GM19043 (cell line): ENCODE measurements at regions not wholly inside any gene's neighbourhood (a gene's known extent, or its start where the extent isn't known, plus 50 kb on each side); places are given as distances from the start of the nearest gene placed in this dataset.
"Not testable (repeated sequence)": the region's sequence is repeated elsewhere in the genome, so short reads cannot be mapped to it uniquely, and the experiment has no call there.

Source experiments
- ATAC-seq: cut with Tn5 transposase; IDR thresholded peaks from one replicate; pipeline ENCODE4 v1.9.1; 2021; ENCODE audit warnings: low read depth; ENCODE audit not compliant: unreplicated experiment

- ATAC-seq: peak; percentile 69
Observed at GRCh38 chr7:142478479-142479220, 220.8 kb upstream of the PRSS58 start.

- not testable (repeated sequence) for ATAC-seq
Observed at GRCh38 chr7:142477801-142478200, 219.9 kb upstream of the PRSS58 start.

GRCh38 chr7:142477079-142477651 lies 219.3 kb upstream of the PRSS58 start:
- no peak for ATAC-seq

DNA sequence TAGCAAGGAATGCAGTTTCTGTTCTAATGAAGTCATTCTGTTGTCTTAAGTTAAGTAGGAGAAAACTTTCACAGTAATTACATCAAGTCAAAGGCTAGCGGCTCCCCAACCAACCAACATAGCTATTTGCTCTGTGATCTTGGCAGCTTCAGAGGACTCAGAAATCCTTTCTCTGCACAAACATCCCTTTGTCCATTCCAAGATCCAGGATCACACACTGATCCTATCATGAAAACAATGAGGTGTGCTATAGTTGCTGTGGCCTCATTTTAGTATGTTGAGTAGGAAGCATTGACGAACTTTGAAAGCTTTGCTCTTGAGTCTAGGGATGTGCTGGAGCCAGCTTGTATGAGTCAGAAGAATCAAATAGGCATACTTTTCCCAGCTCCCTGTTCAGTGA lies 218.2 kb upstream of the PRSS58 start:
- ATAC-seq: no peak

DNA sequence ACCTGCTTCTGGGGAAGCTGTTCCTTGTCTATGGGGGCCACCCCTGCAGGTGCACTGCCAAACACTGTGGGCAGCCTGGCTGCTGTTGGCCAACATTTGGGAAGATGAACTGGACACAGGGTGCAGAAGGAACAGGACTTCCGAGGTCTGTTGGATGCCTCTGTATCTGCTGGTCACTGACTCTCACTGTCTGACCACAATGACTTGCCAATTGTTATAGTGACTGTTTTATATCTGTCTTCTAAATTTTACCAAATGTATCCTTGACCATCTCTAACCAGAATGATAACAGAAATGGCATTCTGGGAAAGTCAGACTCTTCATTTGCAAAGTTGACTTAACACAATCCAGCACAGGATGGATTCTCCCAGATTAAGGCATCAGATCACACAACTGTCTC lies 214.0 kb upstream of the PRSS58 start:
- ATAC-seq: no peak

GRCh38 chr7:142470544-142470830 lies 212.6 kb upstream of the PRSS58 start:
- ATAC-seq: no peak

- ATAC-seq: no peak
Observed at GRCh38 chr7:142469696-142470543, 212.1 kb upstream of the PRSS58 start.

- no peak for ATAC-seq
Observed at GRCh38 chr7:142468871-142469665, 211.2 kb upstream of the PRSS58 start.

- not testable (repeated sequence) for ATAC-seq
Observed at GRCh38 chr7:142467056-142467655, 209.3 kb upstream of the PRSS58 start.

DNA sequence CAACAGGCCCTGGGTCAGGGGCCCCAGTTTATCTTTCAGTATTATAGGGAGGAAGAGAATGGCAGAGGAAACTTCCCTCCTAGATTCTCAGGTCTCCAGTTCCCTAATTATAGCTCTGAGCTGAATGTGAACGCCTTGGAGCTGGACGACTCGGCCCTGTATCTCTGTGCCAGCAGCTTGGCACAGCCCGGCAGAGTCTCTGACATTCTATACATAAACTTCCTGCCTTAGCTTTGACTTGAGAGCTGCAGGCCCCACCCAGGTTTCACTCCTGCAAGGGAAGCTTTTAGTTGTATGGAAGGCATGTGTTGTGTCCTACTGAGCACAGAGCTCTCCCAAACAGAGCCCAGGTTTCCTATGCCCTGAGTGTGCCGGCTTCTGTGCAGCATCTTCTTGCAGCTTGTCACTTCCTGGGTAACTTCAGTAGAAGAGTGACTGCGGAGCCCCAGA lies 205.6 kb upstream of the PRSS58 start:
- ATAC-seq: no peak

GRCh38 chr7:142461437-142461836 lies 203.6 kb upstream of the PRSS58 start:
- no peak for ATAC-seq

- ATAC-seq: no peak
Observed at GRCh38 chr7:142460402-142461117, 202.7 kb upstream of the PRSS58 start.

- peak; percentile 78 for ATAC-seq
Observed at GRCh38 chr7:142459551-142459963, 201.7 kb upstream of the PRSS58 start.

DNA sequence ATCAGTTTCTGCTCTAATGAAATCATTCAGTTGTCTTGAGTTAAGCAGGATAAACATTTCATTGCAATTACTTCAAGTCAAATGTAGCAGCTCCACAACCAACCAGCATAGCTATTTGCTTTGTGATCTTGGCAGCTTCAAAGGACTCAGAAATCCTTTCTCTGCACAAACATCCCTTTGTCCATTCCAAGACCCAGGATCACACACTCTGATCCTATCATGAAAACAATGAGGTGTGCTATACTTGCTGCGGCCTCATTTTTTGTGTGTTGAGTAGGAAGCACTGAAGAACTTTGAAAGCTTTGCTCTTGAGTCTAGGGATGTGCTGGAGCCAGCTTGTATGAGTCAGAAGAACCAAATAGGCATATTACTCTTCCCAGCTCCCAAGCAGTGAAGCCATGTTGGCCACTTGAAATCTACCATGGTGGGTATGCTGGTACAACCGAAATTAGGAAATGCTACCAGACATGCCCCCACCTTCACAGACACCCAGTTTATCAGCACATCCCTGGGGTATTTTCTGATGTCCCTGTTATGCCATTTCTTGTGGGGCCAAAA lies 199.4 kb upstream of the PRSS58 start:
- no peak for ATAC-seq

DNA sequence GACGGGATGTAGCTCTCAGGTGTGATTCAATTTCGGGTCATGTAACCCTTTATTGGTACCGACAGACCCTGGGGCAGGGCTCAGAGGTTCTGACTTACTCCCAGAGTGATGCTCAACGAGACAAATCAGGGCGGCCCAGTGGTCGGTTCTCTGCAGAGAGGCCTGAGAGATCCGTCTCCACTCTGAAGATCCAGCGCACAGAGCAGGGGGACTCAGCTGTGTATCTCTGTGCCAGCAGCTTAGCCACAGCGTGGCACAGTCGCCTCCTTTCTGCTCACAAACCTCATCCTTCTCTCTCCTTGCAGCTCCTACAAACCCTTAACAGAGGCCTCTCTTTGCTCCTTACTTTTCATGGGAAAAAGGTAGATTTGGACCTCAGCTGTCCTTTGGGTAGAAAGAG lies 197.5 kb upstream of the PRSS58 start:
- no peak for ATAC-seq

DNA sequence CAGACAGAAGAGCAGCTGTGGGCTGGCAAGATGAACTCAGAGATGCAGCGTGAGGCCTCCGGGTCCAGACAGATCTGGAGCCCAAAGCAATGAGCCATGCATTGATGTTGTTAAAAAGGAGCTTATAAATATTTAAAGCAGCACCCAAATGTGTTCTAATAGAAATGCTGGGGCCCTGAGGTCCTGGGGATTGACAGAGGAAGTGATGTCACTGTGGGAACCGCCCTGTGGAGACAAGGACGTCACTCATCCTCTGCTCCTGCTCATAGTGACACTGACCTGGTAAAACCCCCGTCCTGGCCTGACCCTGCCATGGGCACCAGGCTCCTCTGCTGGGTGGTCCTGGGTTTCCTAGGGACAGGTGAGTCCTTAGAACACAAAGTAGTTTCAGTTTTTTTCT lies 197.0 kb upstream of the PRSS58 start:
- ATAC-seq: no peak

GRCh38 chr7:142452791-142453190 lies 194.9 kb upstream of the PRSS58 start:
- ATAC-seq: no peak

- no peak for ATAC-seq
Observed at GRCh38 chr7:142451817-142452216, 194.0 kb upstream of the PRSS58 start.

GRCh38 chr7:142451296-142451695 lies 193.4 kb upstream of the PRSS58 start:
- no peak for ATAC-seq
